ENCODE measurements at regions not wholly inside any gene's neighbourhood (a gene's known extent, or its start where the extent isn't known, plus 50 kb on each side); places are given as distances from the start of the nearest gene placed in this dataset.

DNA sequence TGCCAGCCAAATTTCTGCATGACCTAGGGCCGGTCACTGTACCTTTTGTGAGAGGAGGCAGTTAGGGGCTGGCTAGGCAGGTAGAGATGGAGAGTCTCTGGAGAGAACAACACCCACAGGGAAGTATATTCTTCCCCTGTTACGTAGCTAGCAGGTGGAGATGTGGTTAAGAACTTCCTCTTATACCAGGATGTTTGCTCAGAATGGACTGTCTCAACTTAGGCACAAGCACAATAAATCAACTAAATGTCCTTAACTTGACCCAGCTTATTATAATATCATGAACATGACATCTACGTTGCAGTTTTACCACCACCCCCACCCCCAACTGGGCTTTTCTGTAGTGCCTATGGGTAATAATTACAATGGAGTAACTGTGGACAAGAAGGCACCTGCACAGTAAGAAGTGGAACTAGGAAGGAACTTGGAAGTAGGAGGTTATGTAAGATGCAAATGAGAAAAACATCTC is 60.7 kb upstream of the MPEG1 start:
- H3K4me1 ChIP-seq = no peaks in the 10 kb centered on the region
- H3K4me3 ChIP-seq = no peak overlapping the region
- no peak overlapping the region for H3K27ac ChIP-seq (replicated peaks)
- intact Hi-C loops (cut with micrococcal nuclease) = no loop called here
- no peaks in the 10 kb centered on the region for H3K36me3 ChIP-seq
- no peaks in the 10 kb centered on the region for H3K27me3 ChIP-seq (ENCODE audit: low read depth)
- TF ChIP-seq, protein P1, sequence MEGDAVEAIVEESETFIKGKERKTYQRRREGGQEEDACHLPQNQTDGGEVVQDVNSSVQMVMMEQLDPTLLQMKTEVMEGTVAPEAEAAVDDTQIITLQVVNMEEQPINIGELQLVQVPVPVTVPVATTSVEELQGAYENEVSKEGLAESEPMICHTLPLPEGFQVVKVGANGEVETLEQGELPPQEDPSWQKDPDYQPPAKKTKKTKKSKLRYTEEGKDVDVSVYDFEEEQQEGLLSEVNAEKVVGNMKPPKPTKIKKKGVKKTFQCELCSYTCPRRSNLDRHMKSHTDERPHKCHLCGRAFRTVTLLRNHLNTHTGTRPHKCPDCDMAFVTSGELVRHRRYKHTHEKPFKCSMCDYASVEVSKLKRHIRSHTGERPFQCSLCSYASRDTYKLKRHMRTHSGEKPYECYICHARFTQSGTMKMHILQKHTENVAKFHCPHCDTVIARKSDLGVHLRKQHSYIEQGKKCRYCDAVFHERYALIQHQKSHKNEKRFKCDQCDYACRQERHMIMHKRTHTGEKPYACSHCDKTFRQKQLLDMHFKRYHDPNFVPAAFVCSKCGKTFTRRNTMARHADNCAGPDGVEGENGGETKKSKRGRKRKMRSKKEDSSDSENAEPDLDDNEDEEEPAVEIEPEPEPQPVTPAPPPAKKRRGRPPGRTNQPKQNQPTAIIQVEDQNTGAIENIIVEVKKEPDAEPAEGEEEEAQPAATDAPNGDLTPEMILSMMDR (IDR thresholded peaks at IDR 0.05; ENCODE audit: borderline replicate concordance) = no peak
- no peak for DNase-seq
- H3K9me3 ChIP-seq (replicated peaks) = peaks cover 4% of the 10 kb centered on the region

DNA sequence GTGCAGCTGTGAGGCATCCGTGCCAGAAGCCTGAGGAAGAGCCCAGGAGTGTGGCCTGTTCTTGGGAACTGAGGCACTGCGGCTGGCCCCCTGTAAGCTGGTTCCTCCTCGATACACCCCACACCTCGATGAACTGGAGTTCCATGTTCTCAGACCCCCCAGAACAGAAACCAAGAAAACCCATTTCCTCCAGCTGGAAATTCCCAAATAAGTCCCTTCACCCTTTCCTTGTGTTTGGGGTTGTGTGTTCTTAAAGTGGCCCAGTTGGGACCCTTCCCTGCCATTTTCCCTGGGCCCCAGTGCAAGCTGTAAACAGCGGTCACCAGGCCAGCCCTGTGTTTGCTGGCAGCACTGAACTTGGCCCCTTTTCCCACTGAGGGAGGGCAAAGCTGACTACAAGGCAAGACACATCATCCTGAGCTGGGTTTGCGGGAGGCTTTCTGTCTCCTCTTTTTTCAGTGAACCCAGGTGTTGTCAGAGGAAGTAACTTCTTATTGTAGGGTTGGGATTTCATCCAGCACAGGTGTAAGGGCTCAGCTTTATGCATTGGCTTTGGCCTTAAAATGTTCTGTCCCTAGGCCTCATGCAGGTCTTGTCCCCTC is 60.1 kb upstream of the MPEG1 start:
- Histone ChIP-seq H3K27ac (replicated peaks) (no peak overlapping the region), H3K4me1 (no peaks in the 10 kb centered on the region), H3K27me3 (ENCODE audit: low read depth) (no peaks in the 10 kb centered on the region), H3K4me3 (no peak overlapping the region), H3K36me3 (no peaks in the 10 kb centered on the region), H3K9me3 (replicated peaks) (peaks cover 2% of the 10 kb centered on the region)
- TF ChIP-seq, protein P1 (IDR thresholded peaks at IDR 0.05; ENCODE audit: borderline replicate concordance) = no peak
- intact Hi-C loops (cut with micrococcal nuclease) = no loop called here
- DNase-seq = no peak

DNA sequence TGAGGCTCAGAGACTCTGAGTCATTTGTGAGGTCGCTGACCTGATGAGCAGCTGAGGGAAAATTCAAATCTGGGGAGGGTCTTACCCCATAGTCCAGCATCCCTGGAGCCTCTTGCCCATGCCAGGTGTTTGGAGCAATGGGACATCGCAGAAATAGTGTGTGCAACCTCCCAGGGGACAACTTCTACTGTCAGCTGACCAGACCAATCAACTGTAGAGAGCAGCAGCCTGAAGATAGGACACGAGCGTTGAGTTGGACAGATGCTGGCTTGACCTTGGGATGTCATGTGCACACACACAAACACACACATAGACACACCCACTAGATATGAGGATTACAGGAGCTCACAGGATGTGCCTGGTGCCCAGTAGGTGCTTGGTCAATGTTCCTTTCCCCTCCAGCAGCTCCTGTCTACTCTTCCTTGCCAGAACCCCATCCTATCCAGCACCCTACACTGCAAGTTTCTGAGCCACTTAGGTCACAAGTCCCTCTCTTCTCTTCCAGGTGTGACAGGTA is 59.1 kb upstream of the MPEG1 start:
- no peak overlapping the region for H3K27ac ChIP-seq (replicated peaks)
- no peak overlapping the region for H3K4me3 ChIP-seq
- no peaks in the 10 kb centered on the region for H3K4me1 ChIP-seq
- no peaks in the 10 kb centered on the region for H3K36me3 ChIP-seq
- H3K9me3 ChIP-seq (replicated peaks) = no peaks in the 10 kb centered on the region
- no peak for DNase-seq
- intact Hi-C loops (cut with micrococcal nuclease) = no loop called here
- H3K27me3 ChIP-seq (ENCODE audit: low read depth) = no peaks in the 10 kb centered on the region
- TF ChIP-seq, protein P1 (IDR thresholded peaks at IDR 0.05; ENCODE audit: borderline replicate concordance) = no peak

DNA sequence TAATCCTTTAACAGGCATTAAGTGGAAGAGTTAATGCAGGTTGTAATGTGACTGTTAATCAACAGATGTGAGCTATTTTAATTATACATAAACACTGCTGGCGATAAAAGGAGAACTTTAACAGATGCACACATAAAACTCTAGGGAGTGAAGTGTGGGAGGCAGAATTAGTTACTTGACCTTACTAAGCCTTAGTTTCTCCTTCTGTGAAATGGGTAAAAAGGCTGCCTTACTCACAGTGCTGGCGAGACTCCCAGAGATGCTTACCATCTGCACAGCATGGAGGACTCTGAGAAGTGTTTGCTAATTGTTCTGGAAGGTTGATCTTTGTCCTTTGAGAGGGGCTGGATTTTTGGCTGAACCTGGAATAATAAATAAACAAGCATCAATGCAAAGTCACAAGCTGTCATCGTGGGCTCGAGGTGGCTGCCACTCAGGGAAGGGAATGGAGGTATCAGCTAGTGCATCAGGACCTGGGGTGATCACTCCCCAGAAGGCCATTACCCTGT is 58.6 kb upstream of the MPEG1 start:
- intact Hi-C loops (cut with micrococcal nuclease) = no loop called here
- H3K36me3 ChIP-seq = no peaks in the 10 kb centered on the region
- no peaks in the 10 kb centered on the region for H3K4me1 ChIP-seq
- no peaks in the 10 kb centered on the region for H3K9me3 ChIP-seq (replicated peaks)
- DNase-seq = no peak
- TF ChIP-seq, protein P1 (IDR thresholded peaks at IDR 0.05; ENCODE audit: borderline replicate concordance) = no peak
- no peak overlapping the region for H3K4me3 ChIP-seq
- no peaks in the 10 kb centered on the region for H3K27me3 ChIP-seq (ENCODE audit: low read depth)
- no peak overlapping the region for H3K27ac ChIP-seq (replicated peaks)

DNA sequence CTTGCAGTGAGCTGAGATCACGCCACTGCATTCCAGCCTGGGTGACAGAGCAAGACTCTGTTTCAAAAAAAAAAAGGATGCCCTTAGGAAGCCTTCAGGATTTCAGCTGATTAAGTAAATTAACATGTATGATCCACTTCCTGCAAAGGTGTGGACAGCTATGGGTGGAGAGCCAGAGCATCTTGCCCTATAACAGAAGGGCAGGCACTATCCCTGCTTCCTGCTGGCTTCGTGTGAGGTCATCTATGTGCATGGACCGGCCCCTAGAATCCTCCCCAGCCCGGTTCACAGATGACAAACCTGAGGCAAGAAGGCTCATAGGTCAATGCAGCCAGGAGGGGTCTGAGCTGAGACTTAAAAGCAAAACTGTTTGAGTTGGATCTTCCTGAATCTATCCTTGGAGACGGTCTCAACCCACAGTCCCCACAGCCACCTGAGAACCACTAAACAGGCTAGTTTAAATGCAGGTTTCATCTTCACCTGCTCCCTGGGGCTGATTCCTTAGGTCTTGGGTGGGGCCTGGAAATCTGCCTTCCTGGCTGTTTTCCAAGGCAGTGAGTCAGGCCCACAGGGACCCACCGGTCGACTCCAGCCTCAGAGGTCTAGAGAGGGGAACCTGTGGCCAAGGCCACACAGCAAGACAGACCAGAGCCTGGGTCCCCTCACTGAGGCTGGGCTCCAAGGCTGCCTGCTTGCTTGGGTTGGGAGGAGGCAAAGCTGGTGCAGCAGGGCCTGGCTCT is 55.2 kb upstream of the MPEG1 start:
- no peak overlapping the region for H3K4me3 ChIP-seq
- no peaks in the 10 kb centered on the region for H3K4me1 ChIP-seq
- TF ChIP-seq, protein P1 (IDR thresholded peaks at IDR 0.05; ENCODE audit: borderline replicate concordance) = no peak
- DNase-seq = no peak
- no peaks in the 10 kb centered on the region for H3K9me3 ChIP-seq (replicated peaks)
- H3K27me3 ChIP-seq (ENCODE audit: low read depth) = no peaks in the 10 kb centered on the region
- H3K27ac ChIP-seq (replicated peaks) = no peak overlapping the region
- intact Hi-C loops (cut with micrococcal nuclease) = no loop called here
- H3K36me3 ChIP-seq = no peaks in the 10 kb centered on the region

Data from left ventricle myocardium inferior (tissue), 1 donor.